PC-3 (cell line): ENCODE measurements at regions not wholly inside any gene's neighbourhood (a gene's known extent, or its start where the extent isn't known, plus 50 kb on each side); places are given as distances from the start of the nearest gene placed in this dataset.

Source experiments
- CTCF ChIP-seq: fragments of 300-600 bp; sonication (generic); conservative IDR thresholded peaks from 2 replicates; pipeline ENCODE4 v1.5.1; 2017; ENCODE audit warnings: antibody characterized with exemption, low read depth, mild to moderate bottlenecking, low read length
- EZH2 ChIP-seq: fragments of 300-600 bp; sonication (generic); IDR thresholded peaks from one replicate; pipeline ENCODE4 v1.6.1; 2017; ENCODE audit warnings: antibody characterized with exemption, mild to moderate bottlenecking, low read length; ENCODE audit not compliant: unreplicated experiment
- EZH2phosphoT487 ChIP-seq: fragments of 300-600 bp; sonication (generic); IDR thresholded peaks from 2 replicates; pipeline ENCODE4 v1.6.1; 2018; ENCODE audit warnings: mild to moderate bottlenecking, antibody characterized with exemption, low read length, borderline replicate concordance

- no peak for TF ChIP-seq CTCF
- no peak for TF ChIP-seq EZH2
- no peak for TF ChIP-seq EZH2phosphoT487
Measured at GRCh38 chr11:130635937-130636630, 187.6 kb downstream of the ADAMTS15 start.
